GM23338 (cell line): ENCODE measurements at regions not wholly inside any gene's neighbourhood (a gene's known extent, or its start where the extent isn't known, plus 50 kb on each side); places are given as distances from the start of the nearest gene placed in this dataset.

ENCODE experiments used
- CTCF ChIP-seq, 2 experiments: fragments of 200-600 bp in 1 of 2; sonication (generic) in 1 of 2; conservative IDR thresholded peaks; 2 replicates each; pipeline versions ENCODE4 v1.5.1 to v1.6.1; 2016 to 2017; ENCODE audit warnings: antibody characterized with exemption in 2 of 2, low read depth in 2 of 2, mild to moderate bottlenecking in 2 of 2, moderate library complexity in 1 of 2
- EZH2 ChIP-seq: fragments of 200-600 bp; sonication (generic); IDR thresholded peaks from one replicate; pipeline ENCODE4 v1.8.0; 2017; ENCODE audit warnings: antibody characterized with exemption, mild to moderate bottlenecking, low read depth; ENCODE audit not compliant: unreplicated experiment
- EZH2phosphoT487 ChIP-seq: fragments of 200-600 bp; sonication (generic); IDR thresholded peaks from one replicate; pipeline ENCODE4 v1.8.1; 2018; ENCODE audit warnings: antibody characterized with exemption; ENCODE audit not compliant: unreplicated experiment
- JUNB ChIP-seq: IDR thresholded peaks from one replicate; pipeline ENCODE4 v1.6.1; 2016; ENCODE audit warnings: antibody characterized with exemption; ENCODE audit not compliant: unreplicated experiment
- POLR2AphosphoS5 ChIP-seq: IDR thresholded peaks from 2 replicates; pipeline ENCODE4 v1.6.1; 2016; ENCODE audit warnings: antibody characterized with exemption, low read depth
- REST ChIP-seq: IDR thresholded peaks from one replicate; pipeline ENCODE4 v1.6.1; 2018; ENCODE audit warnings: antibody characterized with exemption; ENCODE audit not compliant: unreplicated experiment
- ZNF114 ChIP-seq: fragments of 250-450 bp; sonication (Bioruptor Pico); IDR thresholded peaks from 2 replicates; pipeline ENCODE4 v1.5.0; 2020; ENCODE audit warnings: mild to moderate bottlenecking, moderate library complexity
- ZNF331 ChIP-seq: fragments of 250-450 bp; sonication (Bioruptor Pico); IDR thresholded peaks from 2 replicates; pipeline ENCODE4 v1.5.0; 2020; ENCODE audit warnings: low read depth, mild to moderate bottlenecking, moderate library complexity
- TF ChIP-seq, protein P1 (sequence below): IDR thresholded peaks from 2 replicates; pipeline ENCODE4 v1.6.1; 2016; ENCODE audit warnings: antibody characterized with exemption

DNA sequence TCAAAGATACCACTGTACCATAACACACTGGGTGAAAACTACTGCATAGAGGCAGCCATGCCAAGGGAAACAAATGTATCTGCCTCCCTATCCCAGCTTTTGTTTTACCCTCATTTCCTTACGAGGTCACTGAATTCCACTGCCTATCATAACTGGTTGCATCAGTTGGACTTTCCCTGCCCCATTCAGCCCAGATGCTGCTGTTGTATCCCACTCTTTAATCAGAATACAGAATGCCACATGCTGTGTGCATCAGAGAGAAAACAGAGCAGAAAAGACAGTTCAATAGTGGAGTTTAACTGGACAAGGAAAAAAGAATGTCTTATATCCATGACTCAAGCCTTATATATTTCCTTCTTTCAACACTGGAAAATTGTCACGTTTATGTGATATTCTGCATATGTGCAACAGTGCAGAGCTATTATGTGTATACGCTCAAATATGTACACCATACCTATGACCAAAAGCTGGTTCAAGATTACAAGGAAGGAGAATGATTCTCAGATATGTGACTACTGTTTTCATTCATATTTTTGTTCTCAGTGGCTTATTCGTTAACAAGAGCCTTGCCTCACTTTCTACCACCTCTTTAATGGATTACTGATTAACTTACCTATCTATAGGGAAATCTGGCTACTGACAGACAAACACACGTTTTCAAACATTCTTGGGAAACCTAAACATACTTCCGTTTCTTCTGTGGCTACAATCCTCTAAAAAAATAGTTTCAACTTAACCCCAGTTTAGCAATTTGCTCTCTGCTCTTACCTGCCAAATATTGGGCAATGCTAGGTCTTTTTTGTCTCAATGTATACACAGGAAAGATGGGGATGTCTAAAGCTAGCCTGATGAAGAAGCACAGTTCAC is 378.9 kb downstream of the SMARCA1 start:
- no peak for TF ChIP-seq POLR2AphosphoS5
- no peak for TF ChIP-seq CTCF (conservative IDR thresholded peaks at IDR 0.05; ENCODE audit: low read depth in 2 of 2)
- no peak for TF ChIP-seq REST
- no peak for TF ChIP-seq EZH2phosphoT487
- TF ChIP-seq EZH2: no peak
- TF ChIP-seq JUNB: no peak
- no peak for TF ChIP-seq ZNF331 (CRISPR knock-in tag)
- TF ChIP-seq, protein P1, sequence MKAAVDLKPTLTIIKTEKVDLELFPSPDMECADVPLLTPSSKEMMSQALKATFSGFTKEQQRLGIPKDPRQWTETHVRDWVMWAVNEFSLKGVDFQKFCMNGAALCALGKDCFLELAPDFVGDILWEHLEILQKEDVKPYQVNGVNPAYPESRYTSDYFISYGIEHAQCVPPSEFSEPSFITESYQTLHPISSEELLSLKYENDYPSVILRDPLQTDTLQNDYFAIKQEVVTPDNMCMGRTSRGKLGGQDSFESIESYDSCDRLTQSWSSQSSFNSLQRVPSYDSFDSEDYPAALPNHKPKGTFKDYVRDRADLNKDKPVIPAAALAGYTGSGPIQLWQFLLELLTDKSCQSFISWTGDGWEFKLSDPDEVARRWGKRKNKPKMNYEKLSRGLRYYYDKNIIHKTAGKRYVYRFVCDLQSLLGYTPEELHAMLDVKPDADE: no peak
- no peak for TF ChIP-seq ZNF114 (CRISPR knock-in tag)
